ENCODE measurements at regions not wholly inside any gene's neighbourhood (a gene's known extent, or its start where the extent isn't known, plus 50 kb on each side); places are given as distances from the start of the nearest gene placed in this dataset.

DNA sequence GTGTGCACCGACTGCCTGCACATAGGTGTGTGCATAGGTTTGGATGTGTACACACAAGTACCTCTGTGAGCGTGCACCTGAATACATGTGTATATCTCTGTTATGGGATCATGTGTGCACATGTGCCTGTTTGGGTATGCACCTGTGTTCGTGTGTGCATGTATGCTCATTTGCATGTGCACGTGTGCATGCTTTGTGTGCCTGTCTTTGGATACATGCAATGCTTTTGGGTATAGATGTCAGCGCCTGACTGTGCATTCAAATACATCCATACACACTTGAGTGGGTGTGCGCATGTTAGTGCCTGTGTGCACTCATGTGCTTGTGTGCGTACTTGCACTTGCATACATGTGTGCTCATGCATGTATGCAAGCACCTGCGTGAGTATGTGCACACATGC is 258.1 kb downstream of the IRX2 start:
- no peak for DNase-seq (ENCODE audit: low spot score)

DNA sequence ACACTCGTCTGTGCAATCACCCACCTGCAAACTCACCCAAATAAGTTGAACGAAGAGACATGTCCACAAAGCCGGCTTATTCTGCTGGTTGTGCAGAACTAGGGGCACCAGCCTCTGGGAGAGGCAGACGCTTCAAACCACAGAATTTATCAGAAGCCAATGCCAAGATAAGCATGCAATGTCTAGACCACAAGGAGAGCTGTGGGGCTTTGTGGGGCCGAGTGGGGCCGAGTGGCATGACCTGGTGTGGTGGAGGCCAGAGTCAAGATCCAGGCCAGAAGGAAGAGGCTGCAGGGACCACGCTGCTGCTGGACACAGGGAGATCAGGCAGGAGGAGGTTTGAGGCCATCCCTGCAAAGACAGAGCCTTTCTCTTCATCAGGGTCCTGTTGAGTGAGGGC is 259.0 kb downstream of the IRX2 start:
- DNase-seq (ENCODE audit: low spot score): no peak

DNA sequence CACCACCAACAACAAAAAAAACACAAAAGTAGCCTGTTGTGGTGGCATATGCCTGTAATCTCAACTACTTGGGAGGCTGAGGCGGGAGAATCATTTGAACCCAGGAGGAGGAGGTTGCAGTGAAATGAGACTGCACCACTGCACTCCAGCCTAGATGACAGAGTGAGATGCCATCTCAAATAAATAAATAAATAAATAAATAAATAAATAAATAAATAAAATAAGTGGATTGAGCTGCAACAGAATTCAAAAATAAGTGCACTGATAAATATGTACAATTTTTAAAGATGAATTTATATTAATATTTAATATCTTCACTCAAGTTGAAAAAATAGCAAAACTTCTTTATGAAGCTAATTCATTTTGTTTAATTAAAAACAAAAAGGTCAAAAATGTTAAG is 259.6 kb downstream of the IRX2 start:
- no peak for DNase-seq (ENCODE audit: low spot score)

DNA sequence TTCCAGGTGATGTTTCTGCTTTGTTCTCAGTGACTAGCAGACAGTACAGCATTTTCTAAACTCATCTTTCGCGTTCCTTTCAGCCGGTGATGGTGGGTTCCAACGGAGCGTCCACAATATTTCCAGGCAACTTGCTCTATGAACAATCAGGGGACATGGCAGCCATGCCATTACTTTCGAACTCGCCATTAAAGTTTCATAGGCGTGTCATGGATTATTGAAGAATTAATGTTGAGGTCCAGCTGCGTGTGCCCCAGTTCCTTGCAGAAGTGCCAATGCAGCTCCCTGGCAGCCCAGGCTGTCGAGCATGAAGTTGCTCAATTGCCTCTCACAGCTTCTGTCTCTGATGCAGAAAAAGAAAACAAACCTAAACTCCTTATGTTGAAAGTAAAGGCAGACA is 262.2 kb downstream of the IRX2 start:
- DNase-seq (ENCODE audit: low spot score): no peak

DNA sequence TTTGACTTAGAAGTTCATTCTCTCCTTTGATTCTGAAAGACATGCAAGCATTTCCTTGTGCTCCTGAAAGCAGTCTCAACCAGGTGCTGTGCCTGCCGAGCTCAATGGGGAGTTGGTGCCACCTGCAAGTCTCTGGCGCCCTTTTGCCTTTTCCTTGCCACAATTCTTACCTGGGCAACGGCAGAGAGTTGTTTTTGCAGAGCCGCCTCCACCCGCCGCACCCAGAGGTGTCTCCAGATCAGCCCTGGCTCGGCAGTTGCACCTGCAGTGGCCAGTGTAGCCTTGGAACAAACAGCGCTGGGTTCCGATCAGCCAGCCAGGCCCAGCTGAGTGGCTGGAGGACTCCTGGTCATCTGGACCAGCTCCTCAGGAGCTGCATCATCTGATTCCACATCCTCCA is 262.9 kb downstream of the IRX2 start:
- no peak for DNase-seq (ENCODE audit: low spot score)

DNA sequence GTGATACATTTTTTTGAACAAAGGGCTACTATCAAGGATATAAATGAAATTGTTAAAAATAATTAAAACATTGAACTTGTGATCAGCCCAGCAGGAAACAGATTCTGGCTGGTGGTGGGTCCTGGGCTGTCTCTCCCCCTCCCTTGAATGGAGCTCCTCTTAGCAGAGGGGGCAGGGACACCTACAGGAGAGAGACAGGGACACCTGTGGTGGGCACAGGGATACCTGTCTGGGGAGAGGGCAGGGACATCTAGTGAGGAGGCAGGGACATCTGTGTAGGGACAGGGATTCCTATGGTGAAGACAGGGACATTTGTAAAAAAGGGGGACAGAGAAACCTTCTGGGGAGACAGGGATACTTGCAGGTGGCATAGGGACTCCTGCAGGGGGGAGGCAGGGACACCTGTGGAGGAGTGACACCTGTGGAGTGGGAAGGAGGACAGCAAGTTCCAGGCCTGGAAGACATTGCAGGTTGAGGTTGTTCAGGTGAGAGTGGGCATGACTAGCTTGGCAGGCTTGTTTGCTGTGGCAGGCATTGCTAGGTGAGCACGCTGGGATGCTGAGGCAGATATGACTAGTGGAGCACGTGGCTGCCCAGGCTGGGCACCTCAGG is 264.2 kb downstream of the IRX2 start:
- no peak for DNase-seq (ENCODE audit: low spot score)

DNA sequence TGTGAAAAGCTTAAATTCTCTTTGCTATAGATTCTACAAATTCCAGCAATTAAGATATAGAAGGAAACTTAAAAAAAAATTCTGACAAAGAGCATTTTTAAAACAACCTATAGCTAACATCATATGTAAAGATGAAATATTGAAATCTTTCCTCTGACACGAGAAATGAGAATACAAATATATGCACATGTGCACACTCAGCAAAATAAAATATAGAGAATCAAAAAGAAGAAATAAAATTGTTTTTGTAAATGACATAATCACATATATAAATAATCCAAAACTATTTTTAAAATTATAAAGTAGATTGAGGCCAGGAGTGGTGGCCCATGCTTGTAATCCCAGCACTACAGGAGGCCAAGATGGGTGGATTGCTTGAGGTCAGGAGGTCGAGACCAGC is 265.1 kb downstream of the IRX2 start:
- no peak for DNase-seq (ENCODE audit: low spot score)

DNA sequence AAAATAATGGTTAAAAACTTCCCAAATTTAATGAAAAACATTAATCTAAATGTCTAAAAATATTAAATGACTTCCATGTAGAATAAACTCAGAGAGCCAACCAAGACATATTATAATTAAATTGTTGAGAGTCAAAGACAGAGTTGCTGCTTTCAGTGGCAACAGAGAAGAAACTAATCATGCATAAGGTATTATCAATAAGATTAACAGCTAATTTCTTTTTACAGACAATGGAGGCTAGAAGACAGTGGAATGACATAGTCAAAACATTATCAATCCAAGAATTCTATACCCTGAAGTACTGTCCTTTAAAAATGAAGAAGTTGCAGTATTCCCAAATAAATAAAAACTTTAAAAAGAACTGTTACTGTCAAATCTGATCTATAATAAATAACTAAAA is 268.7 kb downstream of the IRX2 start:
- DNase-seq (ENCODE audit: low spot score): no peak

DNA sequence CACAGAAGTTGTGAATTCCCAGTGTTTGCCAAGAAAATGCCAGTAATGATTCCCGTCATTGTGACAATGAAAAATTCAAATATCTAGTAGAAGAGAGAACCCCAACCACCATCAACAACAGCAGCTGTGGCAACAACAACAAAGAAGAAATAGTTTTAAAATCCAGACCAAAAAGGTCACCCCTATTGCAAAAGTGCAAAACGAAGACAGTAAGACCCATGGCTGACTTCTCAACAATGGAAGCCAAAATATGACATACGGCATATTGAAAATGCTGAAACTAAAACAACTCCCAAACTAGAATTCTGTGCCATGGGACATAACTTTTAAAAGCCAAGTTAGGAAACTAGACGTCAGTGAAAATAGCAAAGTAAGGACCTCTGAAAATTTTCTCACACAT is 270.6 kb downstream of the IRX2 start:
- no peak for DNase-seq (ENCODE audit: low spot score)

DNA sequence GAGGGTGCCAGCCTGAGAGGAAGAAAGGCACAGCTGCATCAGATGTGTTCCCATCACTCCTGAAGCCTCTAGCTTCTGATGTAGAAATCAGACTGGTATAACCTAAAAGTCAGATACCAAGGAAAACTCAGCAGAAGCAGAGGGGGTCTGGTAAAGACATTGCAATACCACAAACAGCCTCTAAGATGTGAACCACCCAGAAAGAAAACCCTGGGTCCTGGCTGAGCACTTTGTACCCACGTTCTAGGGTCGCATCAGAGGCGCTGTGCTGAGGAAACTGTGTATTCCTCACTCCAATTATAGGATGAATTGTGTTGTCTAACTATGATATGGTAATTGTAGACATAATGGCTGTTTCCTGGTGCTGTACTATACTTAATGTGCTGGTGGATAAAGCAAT is 275.6 kb downstream of the IRX2 start:
- no peak for DNase-seq (ENCODE audit: low spot score)

DNA sequence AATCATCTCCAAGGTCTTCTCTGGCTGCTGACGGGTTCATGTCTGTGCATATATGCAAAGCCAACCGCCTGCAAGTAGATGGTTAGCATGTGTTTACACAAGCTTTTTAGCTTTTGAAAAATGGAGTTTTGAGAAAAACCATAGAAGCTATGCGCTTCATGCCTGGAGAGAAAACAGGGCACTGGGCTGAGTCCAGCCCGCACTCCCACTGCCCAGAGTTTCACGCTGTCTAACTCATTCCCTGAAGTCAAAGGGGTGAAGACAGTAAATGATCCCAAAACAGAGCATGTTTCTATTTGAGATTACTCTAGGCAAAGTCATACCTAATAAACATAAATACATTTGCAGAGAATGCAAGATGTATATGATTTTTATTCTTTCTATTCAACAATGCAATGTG is 278.8 kb downstream of the IRX2 start:
- no peak for DNase-seq (ENCODE audit: low spot score)

DNA sequence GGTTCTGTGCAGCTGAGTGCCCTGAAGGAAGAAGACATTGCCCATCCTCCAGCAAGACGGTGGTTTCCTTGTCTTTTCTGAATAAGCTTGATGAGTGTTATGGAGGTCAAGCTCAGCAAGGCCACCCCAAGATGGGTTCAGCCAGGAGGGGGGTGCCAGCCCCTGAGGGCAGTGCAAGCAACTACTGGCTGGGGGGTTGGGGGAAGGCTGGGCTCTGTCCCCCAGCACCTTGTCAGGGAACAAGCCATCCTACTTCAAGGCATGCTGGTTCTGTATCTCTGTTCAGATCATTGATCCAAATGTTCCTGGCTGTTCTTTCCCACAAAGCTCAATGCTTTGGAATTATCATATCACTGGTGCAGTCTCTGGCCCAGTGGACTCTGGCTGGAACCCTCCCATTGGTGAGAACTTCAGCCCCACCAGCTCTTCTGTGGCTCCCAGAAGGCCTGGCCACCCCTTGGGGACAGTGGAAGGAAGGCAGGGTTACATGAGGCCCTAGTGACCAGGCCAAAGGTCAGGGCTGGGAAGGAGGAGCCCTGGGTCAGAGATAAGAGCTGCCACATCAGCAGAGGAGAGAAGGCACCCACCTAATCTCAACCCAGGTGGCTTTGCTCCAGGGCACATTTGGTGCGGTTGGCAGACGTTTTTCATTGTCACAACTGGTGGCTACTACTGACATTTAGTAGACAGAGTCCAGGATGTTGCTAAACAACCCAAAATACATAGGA is 280.2 kb downstream of the IRX2 start:
- no peak for DNase-seq (ENCODE audit: low spot score)

DNA sequence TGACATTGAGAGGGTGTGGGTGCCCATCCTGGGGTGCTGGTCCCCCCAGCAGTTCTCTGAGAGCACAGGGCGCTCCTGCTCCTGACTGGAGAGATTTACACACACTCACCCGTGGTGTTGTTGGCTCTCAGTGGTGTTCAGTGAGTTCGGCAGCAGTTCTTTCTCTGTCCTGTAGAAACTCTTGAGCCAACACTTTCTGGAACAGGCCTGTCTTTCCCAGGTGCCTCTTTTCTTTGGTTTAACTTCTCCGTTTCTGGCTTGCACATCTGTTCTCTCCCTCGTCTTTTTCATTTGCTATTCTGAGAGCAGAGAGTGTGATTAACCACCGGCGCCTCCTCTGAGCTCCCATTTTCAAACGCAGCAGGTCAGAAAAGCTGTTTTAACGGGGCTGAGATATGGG is 284.5 kb downstream of the IRX2 start:
- no peak for DNase-seq (ENCODE audit: low spot score)

DNA sequence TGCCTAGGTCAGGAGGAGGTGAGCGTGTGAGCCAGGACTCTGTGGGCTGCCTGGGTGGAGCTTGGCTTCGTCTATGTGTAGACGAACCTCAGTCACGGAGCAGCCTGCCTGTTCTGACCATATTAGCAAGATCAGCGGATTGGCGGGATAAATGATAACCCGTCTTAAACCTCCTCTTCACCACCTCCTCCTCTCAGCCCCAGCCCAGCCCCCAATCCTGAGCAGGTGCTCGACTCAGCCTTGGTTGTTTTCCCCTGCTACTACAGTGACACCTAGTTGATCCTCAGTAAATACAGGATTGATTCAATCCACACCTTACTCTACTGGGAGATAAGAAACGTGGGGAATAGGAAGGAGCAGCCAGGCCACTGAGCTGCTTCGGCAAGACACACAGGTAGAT is 286.1 kb downstream of the IRX2 start:
- no peak for DNase-seq (ENCODE audit: low spot score)

DNA sequence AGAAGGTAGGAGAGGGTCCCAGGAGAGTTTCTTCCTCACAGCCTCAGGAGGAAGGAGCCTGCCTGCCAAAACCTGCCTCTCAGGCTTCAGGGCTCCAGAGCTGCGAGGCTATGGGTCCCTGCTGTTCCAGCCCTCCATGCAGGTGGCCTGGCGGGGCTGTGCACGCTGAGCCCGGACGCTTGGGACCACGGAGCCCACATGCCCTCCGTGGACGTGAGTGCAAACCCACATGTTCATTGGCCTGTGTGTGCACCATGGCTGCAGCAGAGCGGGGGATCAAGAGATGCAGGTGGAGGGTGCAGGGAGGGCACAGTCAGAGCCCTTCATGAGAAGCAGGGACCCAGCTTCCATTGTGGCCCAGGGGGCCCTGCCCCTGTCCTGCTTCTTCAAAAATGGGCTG is 287.3 kb downstream of the IRX2 start:
- no peak for DNase-seq (ENCODE audit: low spot score)

DNA sequence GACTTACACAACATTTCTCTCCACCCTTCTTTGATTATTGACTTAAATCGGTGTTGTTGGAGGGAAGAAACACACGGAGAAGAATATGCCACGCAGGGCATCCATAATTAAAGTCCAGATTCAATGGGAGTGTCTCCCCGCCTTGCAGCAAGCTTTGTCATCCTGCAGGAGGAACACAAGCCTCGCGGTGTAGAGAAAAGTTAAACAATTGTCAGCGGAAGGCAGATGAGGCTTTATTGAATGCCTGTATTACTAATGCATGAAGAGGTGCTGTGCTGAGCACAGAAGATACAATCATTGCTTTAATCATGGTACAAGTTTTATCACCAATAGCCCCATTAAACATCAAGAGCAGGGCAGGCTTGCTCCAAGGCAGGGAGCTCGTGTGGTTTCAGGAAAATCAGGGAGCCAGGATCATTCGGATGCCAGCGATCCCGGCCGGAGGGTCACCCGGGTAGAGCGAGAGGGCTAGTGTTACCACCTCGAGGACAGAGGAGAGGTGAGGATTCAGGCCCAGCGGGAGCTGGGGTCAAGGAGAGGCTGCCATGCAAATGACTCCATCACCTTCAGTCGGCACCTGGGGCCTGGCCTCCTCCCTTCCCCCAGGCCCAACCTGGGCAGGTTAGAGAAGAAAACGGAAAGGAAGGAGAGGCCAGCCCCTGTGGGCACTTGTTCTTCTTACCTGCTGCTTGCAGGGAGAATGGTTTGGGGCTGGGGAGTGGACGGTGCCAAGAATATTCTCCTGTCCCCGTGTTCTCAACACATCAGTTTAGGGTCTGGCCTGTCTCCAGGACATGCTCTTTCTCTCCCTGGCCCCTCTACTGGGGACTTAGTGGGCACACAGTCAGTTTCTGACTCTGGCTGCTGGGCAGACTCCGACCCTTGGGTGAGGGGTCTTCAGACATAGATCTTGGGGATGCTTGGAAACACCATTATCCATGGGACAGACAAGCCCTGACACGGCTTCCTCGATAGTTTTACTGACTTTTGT is 289.5 kb downstream of the IRX2 start:
- no peak for DNase-seq (ENCODE audit: low spot score)

DNA sequence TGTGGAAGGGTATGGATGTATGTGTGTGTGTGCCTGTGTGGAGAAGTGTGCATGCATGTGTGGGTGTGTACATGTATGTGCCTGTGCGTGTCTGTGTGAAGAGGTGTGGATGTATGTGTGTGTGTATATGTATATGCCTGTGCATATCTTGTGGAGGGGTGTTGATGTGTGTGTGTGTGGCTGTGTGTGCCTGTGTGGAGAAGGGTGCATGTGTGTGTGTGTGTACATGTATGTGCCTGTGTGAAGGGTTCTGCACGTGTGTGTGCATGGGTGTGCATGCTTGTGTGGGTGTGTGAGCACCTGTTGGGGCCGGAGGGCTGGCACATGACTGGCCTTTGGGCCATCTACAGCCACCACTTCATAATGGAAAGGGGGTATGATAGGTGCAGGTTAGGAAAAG is 291.4 kb downstream of the IRX2 start:
- DNase-seq (ENCODE audit: low spot score): no peak

DNA sequence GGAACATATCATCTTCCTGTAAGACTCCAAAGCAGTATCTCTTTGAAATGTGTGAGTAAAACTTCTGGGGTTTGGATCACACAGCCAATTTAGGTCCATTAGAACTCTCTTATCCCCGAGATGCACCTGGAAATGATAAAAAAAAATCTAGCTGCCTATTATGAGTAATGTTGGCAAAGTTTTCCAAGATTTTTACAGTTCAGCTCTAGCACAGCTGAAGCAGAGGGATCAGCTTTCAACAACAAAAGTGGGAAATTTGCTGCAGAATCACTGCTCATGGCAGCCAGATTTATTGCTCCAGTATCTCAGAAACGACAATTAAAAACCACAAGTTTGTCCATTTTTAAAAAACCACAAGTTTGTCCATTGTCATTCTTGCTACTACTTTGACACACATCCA is 292.2 kb downstream of the IRX2 start:
- DNase-seq (ENCODE audit: low spot score): no peak

DNA sequence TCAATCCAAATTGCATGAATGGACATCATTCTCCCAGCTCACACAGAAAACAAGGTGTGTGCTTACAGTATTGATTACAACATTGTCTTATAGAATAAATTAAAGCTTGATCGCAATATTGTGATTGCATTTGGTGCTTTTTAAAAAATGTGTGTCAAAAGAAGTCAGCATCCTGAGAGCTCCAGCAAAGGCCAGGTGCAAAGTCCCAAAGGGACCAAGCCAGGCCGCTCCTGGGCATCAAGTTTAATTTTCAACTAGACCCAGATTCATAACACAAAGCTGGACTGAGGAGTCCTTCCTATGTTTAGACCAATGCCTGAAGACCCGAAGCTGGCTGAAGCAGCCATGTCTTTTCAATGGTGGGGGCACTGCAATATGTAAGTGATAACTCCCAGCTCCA is 295.6 kb downstream of the IRX2 start:
- DNase-seq (ENCODE audit: low spot score): no peak

DNA sequence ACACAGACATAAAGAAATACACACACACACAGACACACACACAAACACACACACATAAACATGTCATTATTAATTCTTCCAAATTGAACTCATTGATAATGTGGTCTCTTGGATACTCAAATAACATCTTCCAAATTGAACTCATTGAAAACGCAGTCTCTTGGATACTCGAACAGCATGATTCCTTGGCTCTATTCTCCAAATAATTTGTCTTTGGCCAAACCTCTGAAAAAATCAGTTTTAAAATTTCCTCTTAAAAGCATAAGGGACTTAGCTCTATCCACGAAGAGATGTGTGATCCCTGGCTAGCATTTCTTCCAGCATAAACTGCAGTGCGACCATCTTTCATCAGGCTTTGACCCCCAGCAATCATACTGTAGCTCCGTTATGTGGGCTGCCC is 296.6 kb downstream of the IRX2 start:
- no peak for DNase-seq (ENCODE audit: low spot score)

DNA sequence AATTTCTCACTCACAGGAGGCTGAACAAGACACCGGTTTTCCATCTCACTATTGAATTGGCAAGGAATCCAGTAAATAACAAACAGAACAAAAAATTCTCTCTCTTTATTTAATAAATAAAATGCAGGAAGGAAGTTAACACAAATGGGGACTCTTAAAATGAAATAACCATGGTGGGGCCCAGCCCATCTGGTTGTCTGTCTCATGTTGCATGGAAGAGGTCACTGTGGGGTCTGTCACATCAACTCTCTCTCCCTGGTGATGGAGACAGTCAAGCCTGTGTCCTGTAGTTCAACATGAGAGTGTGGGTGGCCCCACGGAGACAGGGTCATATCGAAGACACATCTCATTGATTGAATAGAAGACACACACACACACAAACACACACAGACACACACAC is 297.7 kb downstream of the IRX2 start:
- DNase-seq (ENCODE audit: low spot score): no peak

DNA sequence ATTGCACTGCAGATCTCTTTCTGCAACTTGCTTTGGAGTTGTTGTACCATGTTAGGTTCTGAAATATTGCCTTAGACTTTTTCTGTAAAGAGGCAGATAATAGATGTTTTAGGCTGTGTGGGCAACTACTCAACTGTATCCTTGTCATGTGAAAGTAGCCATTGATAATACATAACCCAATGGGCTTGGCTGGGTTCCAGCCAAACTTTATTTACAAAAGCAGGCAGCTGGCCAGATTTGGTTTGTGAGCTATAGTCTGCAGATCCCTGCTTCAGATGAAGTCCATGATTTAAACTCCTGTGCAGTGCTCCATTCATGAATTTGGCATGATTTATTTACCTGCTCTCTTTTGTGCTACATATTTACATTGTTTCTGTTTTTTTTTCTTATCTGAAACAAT is 300.4 kb downstream of the IRX2 start:
- DNase-seq (ENCODE audit: low spot score): no peak

All from ureter (tissue), 1 donor.